Activated T-helper 17 cell treated with anti-CD3 and anti-CD28 coated beads, Interleukin-2, amount 50 U/mL, for 72 hours (primary cell): ENCODE measurements at regions not wholly inside any gene's neighbourhood (a gene's known extent, or its start where the extent isn't known, plus 50 kb on each side); places are given as distances from the start of the nearest gene placed in this dataset.

Experiments used
- ATAC-seq: fragments of 150-1000 bp; cut with Tn5 transposase; replicated peaks from 2 replicates; pipeline ENCODE4 v1.10.0; 2021; ENCODE audit warnings: mild to moderate bottlenecking, moderate library complexity
- H3K27ac Mint-ChIP-seq: one replicate; pipeline ENCODE4 v1.8.0; 2022; ENCODE audit warnings: mixed read lengths
- H3K27me3 Mint-ChIP-seq: one replicate; pipeline ENCODE4 v1.8.0; 2022; ENCODE audit warnings: mixed read lengths
- H3K36me3 Mint-ChIP-seq: one replicate; pipeline ENCODE4 v1.8.0; 2022; ENCODE audit warnings: low read depth, mild to moderate bottlenecking, mixed read lengths
- H3K4me1 Mint-ChIP-seq: one replicate; pipeline ENCODE4 v1.8.0; 2022; ENCODE audit warnings: mixed read lengths
- H3K4me3 Mint-ChIP-seq: one replicate; pipeline ENCODE4 v1.8.0; 2022; ENCODE audit warnings: mild to moderate bottlenecking, mixed read lengths
- H3K9me3 Mint-ChIP-seq: one replicate; pipeline ENCODE4 v1.8.0; 2022; ENCODE audit warnings: mixed read lengths

GRCh38 chr17:70668276-70668937 is 499.1 kb downstream of the KCNJ2 start:
- Mint-ChIP-seq H3K9me3 (no peaks in the 10 kb centered on the region), H3K27me3 (peaks cover 4% of the 10 kb centered on the region), H3K36me3 (no peaks in the 10 kb centered on the region), H3K4me1 (no peaks in the 10 kb centered on the region), H3K27ac (no peak overlapping the region), H3K4me3 (no peak overlapping the region)
- no peak for ATAC-seq

- H3K36me3 Mint-ChIP-seq, result no peaks in the 10 kb centered on the region
- no peak overlapping the region for H3K4me3 Mint-ChIP-seq
- H3K27me3 Mint-ChIP-seq, result peaks cover 4% of the 10 kb centered on the region
- ATAC-seq, result no peak
- H3K4me1 Mint-ChIP-seq, result no peaks in the 10 kb centered on the region
- H3K27ac Mint-ChIP-seq, result no peak overlapping the region
- H3K9me3 Mint-ChIP-seq, result no peaks in the 10 kb centered on the region
Observed at GRCh38 chr17:70668938-70669778, 499.8 kb downstream of the KCNJ2 start.

- ATAC-seq, result no peak
- no peak overlapping the region for H3K27ac Mint-ChIP-seq
- peaks cover 7% of the 10 kb centered on the region for H3K27me3 Mint-ChIP-seq
- no peaks in the 10 kb centered on the region for H3K4me1 Mint-ChIP-seq
- no peaks in the 10 kb centered on the region for H3K9me3 Mint-ChIP-seq
- H3K4me3 Mint-ChIP-seq, result no peak overlapping the region
- no peaks in the 10 kb centered on the region for H3K36me3 Mint-ChIP-seq
Observed at GRCh38 chr17:70674061-70674460, 504.7 kb downstream of the KCNJ2 start.

- no peak overlapping the region for H3K27ac Mint-ChIP-seq
- no peaks in the 10 kb centered on the region for H3K9me3 Mint-ChIP-seq
- H3K36me3 Mint-ChIP-seq, result no peaks in the 10 kb centered on the region
- peaks cover 7% of the 10 kb centered on the region for H3K27me3 Mint-ChIP-seq
- no peaks in the 10 kb centered on the region for H3K4me1 Mint-ChIP-seq
- no peak for ATAC-seq
- H3K4me3 Mint-ChIP-seq, result no peak overlapping the region
Observed at GRCh38 chr17:70675070-70675590, 505.8 kb downstream of the KCNJ2 start.

- no peak overlapping the region for H3K4me3 Mint-ChIP-seq
- peaks cover 3% of the 10 kb centered on the region for H3K27me3 Mint-ChIP-seq
- H3K27ac Mint-ChIP-seq, result no peak overlapping the region
- H3K4me1 Mint-ChIP-seq, result no peaks in the 10 kb centered on the region
- H3K36me3 Mint-ChIP-seq, result no peaks in the 10 kb centered on the region
- no peak for ATAC-seq
- H3K9me3 Mint-ChIP-seq, result no peaks in the 10 kb centered on the region
Observed at GRCh38 chr17:70677783-70678647, 508.7 kb downstream of the KCNJ2 start.

- Mint-ChIP-seq H3K27ac (no peak overlapping the region), H3K4me1 (no peaks in the 10 kb centered on the region), H3K36me3 (no peaks in the 10 kb centered on the region), H3K27me3 (peaks cover 3% of the 10 kb centered on the region), H3K4me3 (no peak overlapping the region), H3K9me3 (no peaks in the 10 kb centered on the region)
- ATAC-seq, result no peak
Observed at GRCh38 chr17:70678889-70679288, 509.6 kb downstream of the KCNJ2 start.

- Mint-ChIP-seq H3K9me3 (no peaks in the 10 kb centered on the region), H3K36me3 (no peaks in the 10 kb centered on the region), H3K4me3 (no peak overlapping the region), H3K27me3 (no peaks in the 10 kb centered on the region), H3K27ac (no peak overlapping the region), H3K4me1 (no peaks in the 10 kb centered on the region)
- no peak for ATAC-seq
Observed at GRCh38 chr17:70683936-70684335, 514.6 kb downstream of the KCNJ2 start.

- Mint-ChIP-seq H3K4me3 (no peak overlapping the region), H3K36me3 (no peaks in the 10 kb centered on the region), H3K9me3 (no peaks in the 10 kb centered on the region), H3K27ac (no peak overlapping the region), H3K4me1 (no peaks in the 10 kb centered on the region), H3K27me3 (no peaks in the 10 kb centered on the region)
- ATAC-seq, result no peak
Observed at GRCh38 chr17:70687421-70687820, 518.1 kb downstream of the KCNJ2 start.

GRCh38 chr17:70691150-70691549 is 521.8 kb downstream of the KCNJ2 start:
- Mint-ChIP-seq H3K27ac (no peak overlapping the region), H3K9me3 (peaks cover 6% of the 10 kb centered on the region), H3K36me3 (no peaks in the 10 kb centered on the region), H3K4me1 (no peaks in the 10 kb centered on the region), H3K4me3 (no peak overlapping the region), H3K27me3 (no peaks in the 10 kb centered on the region)
- no peak for ATAC-seq

- H3K4me3 Mint-ChIP-seq, result no peak overlapping the region
- peaks cover 4% of the 10 kb centered on the region for H3K9me3 Mint-ChIP-seq
- ATAC-seq, result no peak
- H3K27ac Mint-ChIP-seq, result no peak overlapping the region
- no peaks in the 10 kb centered on the region for H3K36me3 Mint-ChIP-seq
- no peaks in the 10 kb centered on the region for H3K4me1 Mint-ChIP-seq
- H3K27me3 Mint-ChIP-seq, result no peaks in the 10 kb centered on the region
Observed at GRCh38 chr17:70699408-70699807, 530.1 kb downstream of the KCNJ2 start.

- Mint-ChIP-seq H3K4me3 (no peak overlapping the region), H3K4me1 (no peaks in the 10 kb centered on the region), H3K27ac (no peak overlapping the region), H3K36me3 (no peaks in the 10 kb centered on the region), H3K9me3 (no peaks in the 10 kb centered on the region), H3K27me3 (peaks cover 4% of the 10 kb centered on the region)
- no peak for ATAC-seq
Observed at GRCh38 chr17:70702683-70703255, 533.4 kb downstream of the KCNJ2 start.

- H3K9me3 Mint-ChIP-seq, result no peaks in the 10 kb centered on the region
- ATAC-seq, result no peak
- H3K36me3 Mint-ChIP-seq, result no peaks in the 10 kb centered on the region
- H3K27ac Mint-ChIP-seq, result no peak overlapping the region
- no peak overlapping the region for H3K4me3 Mint-ChIP-seq
- H3K27me3 Mint-ChIP-seq, result peaks cover 5% of the 10 kb centered on the region
- H3K4me1 Mint-ChIP-seq, result no peaks in the 10 kb centered on the region
Observed at GRCh38 chr17:70709596-70709995, 540.3 kb downstream of the KCNJ2 start.

GRCh38 chr17:70713694-70714093 is 544.4 kb downstream of the KCNJ2 start:
- no peak for ATAC-seq
- H3K27ac Mint-ChIP-seq, result no peak overlapping the region

GRCh38 chr17:70716551-70716950 is 547.2 kb downstream of the KCNJ2 start:
- no peaks in the 10 kb centered on the region for H3K36me3 Mint-ChIP-seq
- no peak overlapping the region for H3K4me3 Mint-ChIP-seq
- H3K27ac Mint-ChIP-seq, result no peak overlapping the region
- H3K27me3 Mint-ChIP-seq, result peaks cover 3% of the 10 kb centered on the region
- no peak for ATAC-seq
- H3K9me3 Mint-ChIP-seq, result peaks cover 4% of the 10 kb centered on the region
- no peaks in the 10 kb centered on the region for H3K4me1 Mint-ChIP-seq

More at GRCh38 chr17:70713694-70714093, 544.4 kb downstream of the KCNJ2 start:
- H3K27me3 Mint-ChIP-seq, result peaks cover 3% of the 10 kb centered on the region
- H3K36me3 Mint-ChIP-seq, result no peaks in the 10 kb centered on the region
- no peaks in the 10 kb centered on the region for H3K4me1 Mint-ChIP-seq
- H3K4me3 Mint-ChIP-seq, result no peak overlapping the region
- H3K9me3 Mint-ChIP-seq, result no peaks in the 10 kb centered on the region
